ENCODE measurements at regions not wholly inside any gene's neighbourhood (a gene's known extent, or its start where the extent isn't known, plus 50 kb on each side); places are given as distances from the start of the nearest gene placed in this dataset.

- Histone ChIP-seq H3K27ac (ENCODE audit: low read length) (no peak overlapping the region), H3K9ac (ENCODE audit: low read length) (no peak overlapping the region), H3K4me3 (ENCODE audit: low read length) (no peak overlapping the region), H3K4me1 (ENCODE audit: low read length) (peaks cover 13% of the 10 kb centered on the region), H2AFZ (ENCODE audit: low read depth, low read length) (no peak overlapping the region), H3K79me2 (ENCODE audit: low read length) (no peaks in the 10 kb centered on the region), H4K20me1 (ENCODE audit: insufficient read depth, low read length) (no peaks in the 10 kb centered on the region), H3K36me3 (replicated peaks; ENCODE audit: low read depth, low read length) (no peaks in the 10 kb centered on the region), H3K27me3 (ENCODE audit: low read depth, low read length) (peaks cover 22% of the 10 kb centered on the region), H3K9me3 (ENCODE audit: insufficient read depth, low read length) (no peaks in the 10 kb centered on the region), H3K4me2 (ENCODE audit: low read length) (peak overlapping the region; percentile 30)
- TF ChIP-seq EZH2phosphoT487 (IDR thresholded peaks at IDR 0.05; ENCODE audit: low read depth) (no peak), CTCF (IDR thresholded peaks at IDR 0.05; ENCODE audit: low read depth, low read length) (no peak)
Measured at GRCh38 chr12:75853626-75854025, 177.9 kb downstream of the PHLDA1 start.

- Histone ChIP-seq H4K20me1 (ENCODE audit: insufficient read depth, low read length) (no peaks in the 10 kb centered on the region), H3K79me2 (ENCODE audit: low read length) (no peaks in the 10 kb centered on the region), H3K9ac (ENCODE audit: low read length) (no peak overlapping the region), H3K4me3 (ENCODE audit: low read length) (no peak overlapping the region), H3K27ac (ENCODE audit: low read length) (no peak overlapping the region), H3K4me1 (ENCODE audit: low read length) (peaks cover 13% of the 10 kb centered on the region), H3K9me3 (ENCODE audit: insufficient read depth, low read length) (no peaks in the 10 kb centered on the region), H3K36me3 (replicated peaks; ENCODE audit: low read depth, low read length) (no peaks in the 10 kb centered on the region), H3K27me3 (ENCODE audit: low read depth, low read length) (peaks cover 22% of the 10 kb centered on the region), H3K4me2 (ENCODE audit: low read length) (peak overlapping the region; percentile 30; the same call in 1 of the 2 replicates), H2AFZ (ENCODE audit: low read depth, low read length) (no peak overlapping the region)
- TF ChIP-seq CTCF (IDR thresholded peaks at IDR 0.05; ENCODE audit: low read depth, low read length), result no peak
- no peak for TF ChIP-seq EZH2phosphoT487 (IDR thresholded peaks at IDR 0.05; ENCODE audit: low read depth)
Measured at GRCh38 chr12:75852956-75853355, 178.6 kb downstream of the PHLDA1 start.

- Histone ChIP-seq H3K4me3 (ENCODE audit: low read length) (no peak overlapping the region), H4K20me1 (ENCODE audit: insufficient read depth, low read length) (no peaks in the 10 kb centered on the region), H3K27ac (ENCODE audit: low read length) (no peak overlapping the region), H3K9ac (ENCODE audit: low read length) (no peak overlapping the region), H3K79me2 (ENCODE audit: low read length) (no peaks in the 10 kb centered on the region), H2AFZ (ENCODE audit: low read depth, low read length) (no peak overlapping the region), H3K4me1 (ENCODE audit: low read length) (peaks cover 13% of the 10 kb centered on the region), H3K4me2 (ENCODE audit: low read length) (no peak overlapping the region), H3K36me3 (replicated peaks; ENCODE audit: low read depth, low read length) (no peaks in the 10 kb centered on the region), H3K9me3 (ENCODE audit: insufficient read depth, low read length) (no peaks in the 10 kb centered on the region), H3K27me3 (ENCODE audit: low read depth, low read length) (peaks cover 22% of the 10 kb centered on the region)
- TF ChIP-seq EZH2phosphoT487 (IDR thresholded peaks at IDR 0.05; ENCODE audit: low read depth) (no peak), CTCF (IDR thresholded peaks at IDR 0.05; ENCODE audit: low read depth, low read length) (no peak)
Measured at GRCh38 chr12:75852143-75852542, 179.4 kb downstream of the PHLDA1 start.

GRCh38 chr12:75850721-75851462 is 180.7 kb downstream of the PHLDA1 start:
- H3K4me2 ChIP-seq (ENCODE audit: low read length), result no peak overlapping the region

More at GRCh38 chr12:75850721-75851462, 180.7 kb downstream of the PHLDA1 start:
- Histone ChIP-seq H3K79me2 (ENCODE audit: low read length) (no peaks in the 10 kb centered on the region), H3K27ac (ENCODE audit: low read length) (no peak overlapping the region), H3K4me1 (ENCODE audit: low read length) (peaks cover 13% of the 10 kb centered on the region), H4K20me1 (ENCODE audit: insufficient read depth, low read length) (no peaks in the 10 kb centered on the region), H2AFZ (ENCODE audit: low read depth, low read length) (no peak overlapping the region), H3K4me3 (ENCODE audit: low read length) (no peak overlapping the region), H3K36me3 (replicated peaks; ENCODE audit: low read depth, low read length) (no peaks in the 10 kb centered on the region), H3K9me3 (ENCODE audit: insufficient read depth, low read length) (no peaks in the 10 kb centered on the region), H3K9ac (ENCODE audit: low read length) (no peak overlapping the region), H3K27me3 (ENCODE audit: low read depth, low read length) (peaks cover 22% of the 10 kb centered on the region)
- TF ChIP-seq CTCF (IDR thresholded peaks at IDR 0.05; ENCODE audit: low read depth, low read length) (no peak), EZH2phosphoT487 (IDR thresholded peaks at IDR 0.05; ENCODE audit: low read depth) (no peak)
